Smooth muscle cell (in vitro differentiated cells): ENCODE measurements at regions not wholly inside any gene's neighbourhood (a gene's known extent, or its start where the extent isn't known, plus 50 kb on each side); places are given as distances from the start of the nearest gene placed in this dataset.

Experiments used
- DNase-seq: peaks from one replicate; lab custom pipeline; 2025; ENCODE audit not compliant: unreplicated experiment; lab: John Stamatoyannopoulos, UW
- H2AFZ ChIP-seq: fragments of 200-600 bp; sonication (generic); 2 replicates; pipeline ENCODE4 v1.6.0; 2016; ENCODE audit warnings: antibody characterized with exemption, low read depth, mild to moderate bottlenecking
- H3F3A ChIP-seq: fragments of 200-600 bp; sonication (generic); 2 replicates; pipeline ENCODE4 v1.6.0; 2017; ENCODE audit warnings: antibody characterized with exemption, low read depth
- H3K27ac ChIP-seq: fragments of 200-600 bp; sonication (generic); 2 replicates; pipeline ENCODE4 v1.5.1; 2016; ENCODE audit warnings: low read depth, mild to moderate bottlenecking
- H3K27me3 ChIP-seq: fragments of 200-600 bp; sonication (generic); 2 replicates; pipeline ENCODE4 v1.6.1; 2016; ENCODE audit warnings: low read depth, mild to moderate bottlenecking
- H3K36me3 ChIP-seq: fragments of 200-600 bp; sonication (generic); 2 replicates; pipeline ENCODE4 v1.5.1; 2016; ENCODE audit warnings: low read depth
- H3K4me1 ChIP-seq: fragments of 200-600 bp; sonication (generic); 2 replicates; pipeline ENCODE4 v1.5.1; 2016; ENCODE audit warnings: low read depth
- H3K4me2 ChIP-seq: fragments of 200-600 bp; sonication (generic); 2 replicates; pipeline ENCODE4 v1.6.0; 2016; ENCODE audit warnings: mild to moderate bottlenecking
- H3K4me3 ChIP-seq: fragments of 200-600 bp; sonication (generic); 2 replicates; pipeline ENCODE4 v1.5.1; 2016; ENCODE audit warnings: mild to moderate bottlenecking
- H3K79me2 ChIP-seq: fragments of 200-600 bp; sonication (generic); 2 replicates; pipeline ENCODE4 v1.6.0; 2016; ENCODE audit warnings: low read depth, mild to moderate bottlenecking
- H3K9ac ChIP-seq: fragments of 200-600 bp; sonication (generic); 2 replicates; pipeline ENCODE4 v1.6.0; 2016; ENCODE audit warnings: low read depth
- H3K9me3 ChIP-seq: fragments of 200-600 bp; sonication (generic); replicated peaks from 2 replicates; pipeline ENCODE4 v1.5.1; 2016; ENCODE audit warnings: low read depth
- H4K20me1 ChIP-seq: fragments of 200-600 bp; sonication (generic); 2 replicates; pipeline ENCODE4 v1.6.0; 2016; ENCODE audit warnings: low read depth
- CTCF ChIP-seq: fragments of 200-600 bp; sonication (generic); IDR thresholded peaks from 2 replicates; pipeline ENCODE4 v1.5.1; 2017; ENCODE audit warnings: borderline replicate concordance, mild to moderate bottlenecking, antibody characterized with exemption; ENCODE audit not compliant: insufficient read depth, poor library complexity, severe bottlenecking
- WGBS: methylation state at CpG from one replicate; pipeline ENCODE4 v1.1.7; 2016; ENCODE audit warnings: low lambda C conversion rate; 5-methylcytosine and 5-hydroxymethylcytosine counted together

GRCh38 chr16:17524656-17525055 lies 53.9 kb upstream of the XYLT1 start:
- no peak for DNase-seq
- no peaks in the 10 kb centered on the region for H3K79me2 ChIP-seq
- H3K9me3 ChIP-seq: no peaks in the 10 kb centered on the region
- H3K4me3 ChIP-seq: no peak overlapping the region
- H3K4me2 ChIP-seq: no peak overlapping the region
- H3F3A ChIP-seq: no peaks in the 10 kb centered on the region
- no peak overlapping the region for H3K9ac ChIP-seq
- H2AFZ ChIP-seq: no peak overlapping the region
- H3K27ac ChIP-seq: no peak overlapping the region
- H3K4me1 ChIP-seq: no peaks in the 10 kb centered on the region
- WGBS: 86% methylated on average over 7 of the region's 7 CpGs
- H3K36me3 ChIP-seq: no peaks in the 10 kb centered on the region
- no peaks in the 10 kb centered on the region for H3K27me3 ChIP-seq
- TF ChIP-seq CTCF: no peak
- H4K20me1 ChIP-seq: no peaks in the 10 kb centered on the region

GRCh38 chr16:17520561-17520960 lies 49.8 kb upstream of the XYLT1 start:
- no peak for DNase-seq
- no peak overlapping the region for H3K9ac ChIP-seq

More at GRCh38 chr16:17520561-17520960, 49.8 kb upstream of the XYLT1 start:
- Histone ChIP-seq H2AFZ (no peak overlapping the region), H3K79me2 (no peaks in the 10 kb centered on the region), H3K4me3 (no peak overlapping the region), H3K27ac (peak overlapping the region; percentile 94), H3F3A (no peaks in the 10 kb centered on the region), H3K4me1 (peaks cover under 1% of the 10 kb centered on the region), H3K27me3 (no peaks in the 10 kb centered on the region), H3K36me3 (no peaks in the 10 kb centered on the region), H3K4me2 (peak overlapping the region; percentile 16), H4K20me1 (no peaks in the 10 kb centered on the region), H3K9me3 (no peaks in the 10 kb centered on the region)
- no peak for TF ChIP-seq CTCF
- WGBS: 36% methylated on average over 3 of the region's 3 CpGs
